Medulla oblongata (tissue), 1 donor: ENCODE measurements at regions not wholly inside any gene's neighbourhood (a gene's known extent, or its start where the extent isn't known, plus 50 kb on each side); places are given as distances from the start of the nearest gene placed in this dataset.
A peak's percentile ranks its signal among the peaks of the same experiment; 100 is the strongest.

Source experiments
- DNase-seq: peaks from one replicate; pipeline ENCODE4 v3.0.0-alpha.2; 2015; ENCODE audit errors: extremely low spot score

DNA sequence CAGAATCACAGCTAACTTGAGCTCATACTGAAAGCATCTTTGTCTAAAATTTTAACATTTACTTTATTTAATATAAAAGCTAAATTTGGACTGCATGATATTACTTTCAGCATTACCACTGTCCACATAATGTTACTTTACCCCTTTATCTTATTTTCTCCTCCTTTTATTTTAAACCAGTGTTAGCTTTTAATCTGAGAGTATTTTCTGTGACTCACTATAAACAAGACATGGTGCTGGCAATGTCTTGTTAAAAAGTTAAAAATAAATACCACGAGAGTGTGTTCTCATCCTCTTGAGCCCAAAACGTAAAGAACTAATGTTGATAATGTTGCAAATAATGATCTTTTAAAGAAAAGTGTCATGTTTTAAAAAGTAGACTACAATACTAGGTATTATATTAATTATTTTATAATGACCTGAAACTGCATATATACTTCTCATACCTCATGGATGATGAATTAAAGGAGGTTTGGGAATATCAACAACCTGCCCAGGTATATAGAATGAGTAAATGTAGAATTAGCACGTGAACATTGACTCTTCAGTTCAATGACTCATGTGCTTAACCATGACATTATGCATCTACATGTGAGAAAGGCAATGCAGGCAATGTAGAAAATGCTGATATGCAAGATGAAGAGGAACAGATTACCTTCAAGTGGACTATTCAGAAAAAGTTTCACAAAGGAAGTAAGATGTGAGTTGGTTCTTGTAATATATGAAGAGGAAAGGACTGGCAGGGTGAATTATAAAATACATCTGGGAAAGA lies 454.1 kb upstream of the ADGRL3 start:
- DNase-seq, result no peak

DNA sequence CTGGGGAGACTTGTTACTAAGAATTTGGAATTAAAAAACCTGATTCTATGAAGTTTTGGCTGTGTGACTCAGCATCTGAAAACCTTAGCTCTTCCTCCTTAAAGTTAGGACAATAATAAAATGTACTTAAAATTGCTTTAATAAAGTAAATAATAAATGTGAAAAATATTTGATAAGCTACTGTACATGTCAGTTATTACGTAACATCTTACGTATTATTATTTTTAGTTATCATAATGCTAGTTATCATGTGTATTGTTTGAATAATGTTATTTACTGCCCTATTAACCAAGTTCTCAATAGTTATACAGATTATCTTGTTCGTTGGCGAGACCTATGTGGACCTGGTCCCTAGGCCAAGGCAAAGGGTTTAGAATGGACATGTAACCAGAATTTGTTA lies 449.2 kb upstream of the ADGRL3 start:
- no peak for DNase-seq

DNA sequence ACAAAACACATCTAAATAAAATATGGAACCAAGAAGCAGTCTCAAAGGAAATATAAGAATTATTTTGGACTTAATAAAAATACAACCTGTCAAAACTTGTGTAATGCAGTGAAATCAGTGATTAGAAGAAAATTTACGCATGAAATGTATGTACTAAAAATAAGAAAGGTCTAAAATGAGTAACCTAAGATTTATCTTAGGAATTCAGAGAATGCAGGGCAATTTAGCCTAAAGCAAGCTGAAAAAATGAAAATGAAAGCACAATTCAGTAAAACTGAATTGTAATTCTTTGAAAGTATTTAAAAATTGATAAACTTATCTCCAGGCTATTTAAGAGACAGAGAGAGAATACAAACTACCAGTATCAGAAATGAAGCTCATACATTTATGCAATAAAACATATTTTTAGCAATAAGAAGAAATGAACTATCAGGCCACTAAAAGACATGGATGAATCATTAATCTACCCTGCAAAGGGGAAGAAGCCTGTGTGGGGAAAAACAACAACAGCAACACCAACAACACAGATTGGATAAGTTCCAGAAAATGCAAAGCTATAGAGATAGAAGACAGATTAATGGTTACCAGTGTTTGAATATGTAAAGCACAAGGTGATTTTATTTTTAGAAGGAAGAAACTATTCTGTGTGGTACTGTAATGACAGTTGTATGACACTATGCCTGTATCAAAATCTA lies 442.0 kb upstream of the ADGRL3 start:
- DNase-seq, result no peak

DNA sequence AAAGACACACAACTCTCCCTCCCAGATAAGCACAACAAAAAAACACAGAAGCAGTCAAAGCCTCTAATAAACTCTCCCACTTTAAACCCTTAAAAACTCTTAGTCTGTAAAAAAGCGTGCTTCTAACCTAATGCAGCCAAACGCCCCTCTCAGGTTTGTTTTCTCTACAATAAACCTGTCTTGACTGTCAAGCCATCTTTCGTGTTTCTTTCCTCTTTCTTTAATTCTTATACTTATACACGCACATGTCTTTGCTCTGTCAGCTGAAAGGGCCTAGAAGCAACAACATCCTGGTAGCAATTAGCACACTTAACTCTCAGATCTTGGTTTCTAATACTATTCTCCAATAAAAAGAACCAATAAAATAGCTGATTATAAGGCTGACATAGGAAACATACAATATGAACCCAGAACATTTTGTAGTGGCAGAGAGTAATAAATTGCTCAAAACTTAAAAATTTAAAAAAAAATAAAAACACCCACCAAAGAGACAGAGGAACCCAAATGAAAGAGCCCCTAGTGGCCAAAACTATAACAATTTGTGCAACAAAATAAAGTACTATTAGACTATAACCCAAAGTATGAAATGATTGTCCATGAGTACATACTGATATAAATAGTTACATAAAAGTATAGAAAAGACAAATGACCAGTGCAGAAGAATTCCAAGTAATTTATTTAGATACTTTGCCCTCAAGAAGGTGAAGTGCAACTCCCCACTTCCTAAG lies 440.4 kb upstream of the ADGRL3 start:
- no peak for DNase-seq

DNA sequence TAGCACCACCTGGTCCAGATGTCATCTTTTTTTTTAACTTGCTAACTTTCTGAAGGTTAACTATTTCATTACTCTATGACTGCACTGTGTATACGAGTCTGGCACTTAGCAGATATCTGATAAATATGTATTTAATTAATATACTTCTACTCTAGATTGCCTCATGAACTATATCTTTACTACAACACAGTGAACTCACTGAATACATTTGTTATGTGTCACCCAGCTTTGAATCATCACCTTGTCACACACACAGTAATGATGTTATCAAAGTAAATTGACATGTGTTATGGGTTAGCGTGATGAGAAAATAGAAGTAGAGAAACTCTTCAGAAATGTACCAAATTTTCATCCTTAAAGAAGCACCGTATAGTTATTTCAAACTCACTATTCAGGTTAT lies 419.3 kb upstream of the ADGRL3 start:
- no peak for DNase-seq

DNA sequence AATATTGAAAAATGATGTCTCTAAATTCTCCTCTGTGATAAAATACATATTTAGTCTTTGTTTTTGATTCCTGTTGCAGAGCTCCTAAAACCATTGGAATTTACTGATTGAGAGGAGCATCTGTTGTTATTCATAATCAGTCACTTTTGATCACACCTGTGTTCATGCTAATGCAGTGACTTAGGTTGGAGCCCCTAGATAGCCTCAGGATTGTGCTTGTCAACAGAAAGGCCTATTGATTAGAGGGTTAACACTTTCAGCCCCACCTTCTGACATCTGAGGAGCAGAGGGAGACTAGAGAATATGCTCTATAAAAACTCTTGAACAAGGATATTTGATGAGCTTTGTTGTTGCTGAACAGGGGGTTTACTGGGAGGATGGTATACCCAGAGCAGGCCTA lies 409.5 kb upstream of the ADGRL3 start:
- DNase-seq, result no peak

DNA sequence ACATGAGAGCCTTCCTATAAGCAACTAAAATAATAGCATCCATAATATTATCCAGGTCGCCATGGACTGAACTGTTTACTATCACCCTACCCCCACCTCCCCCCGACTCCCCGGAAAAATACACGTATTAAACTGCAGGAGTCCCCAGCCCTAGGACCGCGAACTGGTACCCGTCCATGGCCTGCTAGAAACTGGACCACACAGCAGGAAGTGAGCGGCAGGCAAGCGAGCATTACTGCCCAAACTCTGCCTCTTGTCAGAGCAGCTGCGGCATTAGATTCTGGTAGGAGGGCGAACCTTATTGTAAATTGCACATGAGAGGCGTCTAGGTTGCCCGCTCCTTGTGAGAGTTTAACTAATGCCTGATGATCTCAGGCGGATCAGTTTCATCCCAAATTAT lies 405.8 kb upstream of the ADGRL3 start:
- DNase-seq, result no peak

DNA sequence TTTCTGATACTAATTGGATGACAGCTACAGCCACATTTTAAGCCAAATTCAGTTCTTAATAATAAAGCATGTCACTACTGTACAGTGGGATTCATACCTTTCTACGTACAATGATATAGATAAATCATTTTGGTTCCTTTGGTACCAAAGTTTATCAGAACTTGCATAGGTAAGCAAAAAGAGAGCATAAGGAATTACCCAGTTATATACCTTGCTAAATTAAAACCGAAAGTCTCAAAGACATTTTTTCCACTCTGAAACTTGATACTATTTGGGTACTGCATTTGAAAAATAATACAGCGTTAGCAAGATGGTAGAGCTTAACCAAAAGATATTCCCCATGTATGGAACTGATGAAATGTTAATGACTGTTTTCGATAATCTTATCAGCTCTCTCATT lies 400.9 kb upstream of the ADGRL3 start:
- DNase-seq, result no peak

DNA sequence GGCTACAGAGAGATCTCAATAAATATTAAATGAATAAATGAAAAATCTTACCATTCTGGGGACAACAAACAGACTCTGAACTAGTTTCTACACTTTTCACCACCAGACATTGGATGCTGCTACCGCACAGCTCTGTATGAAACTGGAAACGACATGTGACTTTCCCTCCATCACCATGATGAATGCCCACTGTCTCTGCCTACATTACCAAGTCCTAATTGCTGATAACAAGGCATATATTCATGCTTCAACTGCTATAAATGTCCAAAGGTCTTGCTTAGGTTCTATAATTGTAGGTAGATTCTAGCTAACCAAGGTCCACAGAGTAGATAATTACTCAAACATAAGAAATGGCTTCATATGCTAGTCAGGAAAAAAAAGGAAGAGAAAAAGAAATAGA lies 399.4 kb upstream of the ADGRL3 start:
- DNase-seq, result no peak

DNA sequence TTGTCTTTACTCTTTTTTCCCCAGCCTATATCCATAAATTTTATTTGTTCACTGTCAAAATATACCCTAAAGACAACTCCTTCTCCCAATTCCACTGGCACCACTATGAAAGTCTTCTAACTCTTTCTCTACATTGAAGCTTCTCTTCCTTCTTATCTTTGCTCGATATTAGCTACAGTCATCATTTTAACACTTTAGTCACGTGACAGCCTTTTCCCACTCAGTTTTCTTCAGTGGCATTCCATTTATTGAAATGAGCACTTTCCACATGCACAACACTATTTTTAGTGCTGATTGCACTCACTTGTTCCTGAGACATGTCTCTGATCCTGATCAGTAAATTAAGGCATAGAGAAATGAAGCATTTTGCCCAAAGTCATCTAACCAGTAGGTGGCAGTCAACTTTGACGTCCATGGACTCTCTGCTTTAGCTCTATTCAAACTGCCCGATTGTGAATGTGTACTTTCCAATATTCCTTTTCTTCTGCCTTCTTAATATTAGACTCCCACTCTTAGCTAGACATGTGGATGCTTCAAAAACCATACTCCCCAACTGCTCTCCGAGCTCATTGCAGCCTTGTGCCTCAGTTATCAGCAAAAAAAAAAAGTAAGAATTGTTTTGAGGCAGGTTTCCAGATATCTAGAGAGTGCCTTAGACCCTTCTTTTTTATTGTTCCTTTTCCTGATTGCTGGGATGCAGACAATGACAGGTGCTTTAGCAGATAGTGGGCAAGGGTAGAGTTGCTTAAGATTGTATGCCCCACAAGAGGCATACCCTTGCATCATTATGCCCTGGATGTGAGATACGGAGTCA lies 394.4 kb upstream of the ADGRL3 start:
- peak; percentile 57 for DNase-seq

DNA sequence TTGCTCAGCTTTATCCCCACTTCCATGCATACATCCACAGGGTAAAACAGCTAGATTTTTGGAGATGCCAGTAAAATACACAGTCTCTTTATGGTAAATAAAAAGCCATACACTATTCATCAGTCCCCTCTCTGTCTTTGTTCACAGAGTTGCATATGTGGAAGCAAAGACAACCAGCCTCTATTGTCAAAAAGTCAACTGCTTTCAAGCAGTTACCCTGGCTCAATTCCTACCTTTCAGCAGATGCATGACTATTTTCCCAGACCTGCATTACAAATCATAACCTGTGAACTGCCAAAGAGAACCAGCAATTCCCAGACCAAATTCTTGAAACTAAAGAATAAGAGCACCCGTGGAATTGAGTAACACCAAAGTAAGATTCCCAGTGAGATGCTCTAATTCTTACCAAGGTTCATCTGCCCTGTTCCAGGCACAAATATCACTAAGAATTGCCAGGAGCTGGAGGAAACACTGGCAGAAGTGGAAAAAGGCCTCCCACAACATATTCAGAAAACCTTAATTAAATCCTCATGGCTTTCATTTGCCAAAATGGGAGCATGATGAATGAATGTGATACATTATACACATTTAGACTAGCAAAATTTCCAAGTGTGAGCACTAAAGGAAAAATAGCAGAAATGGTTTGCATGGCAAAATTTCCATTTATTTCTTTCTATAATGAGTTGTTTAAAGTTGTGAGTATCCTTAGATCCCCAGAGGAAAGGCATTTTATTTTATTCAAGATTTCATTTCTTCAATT lies 391.2 kb upstream of the ADGRL3 start:
- DNase-seq, result no peak

DNA sequence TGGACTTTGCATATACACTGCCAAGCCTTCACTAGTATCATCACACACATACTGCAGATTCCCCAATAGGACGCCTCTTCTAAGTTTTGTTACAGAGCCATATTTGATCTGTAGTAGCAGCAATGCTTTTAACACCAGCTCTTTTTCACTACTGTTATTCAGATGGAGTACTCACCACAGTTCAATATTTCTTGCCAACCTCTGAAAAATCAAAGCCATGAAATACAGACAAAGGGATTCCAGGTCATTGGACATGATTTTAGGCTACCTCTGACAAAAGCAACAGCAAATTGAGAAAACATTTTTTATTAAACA lies 390.7 kb upstream of the ADGRL3 start:
- no peak for DNase-seq

DNA sequence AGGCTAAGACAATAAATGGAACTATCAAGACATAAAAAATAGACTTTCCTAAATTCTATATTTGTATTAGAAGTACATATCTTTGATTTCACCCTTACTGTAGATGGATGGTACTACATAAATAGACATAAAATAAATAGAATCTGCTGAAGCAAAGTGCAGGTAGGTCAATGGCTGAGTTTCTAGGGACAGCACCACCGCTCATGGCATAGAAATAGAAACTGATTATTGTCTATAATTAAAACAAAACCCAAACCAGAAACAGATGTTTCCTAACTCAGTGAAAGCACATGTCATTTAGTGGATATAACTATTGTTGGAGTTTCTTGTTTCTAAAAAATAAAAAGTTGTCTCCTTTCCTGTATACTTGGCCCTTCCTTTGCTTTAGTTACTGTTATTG lies 387.3 kb upstream of the ADGRL3 start:
- DNase-seq, result no peak

DNA sequence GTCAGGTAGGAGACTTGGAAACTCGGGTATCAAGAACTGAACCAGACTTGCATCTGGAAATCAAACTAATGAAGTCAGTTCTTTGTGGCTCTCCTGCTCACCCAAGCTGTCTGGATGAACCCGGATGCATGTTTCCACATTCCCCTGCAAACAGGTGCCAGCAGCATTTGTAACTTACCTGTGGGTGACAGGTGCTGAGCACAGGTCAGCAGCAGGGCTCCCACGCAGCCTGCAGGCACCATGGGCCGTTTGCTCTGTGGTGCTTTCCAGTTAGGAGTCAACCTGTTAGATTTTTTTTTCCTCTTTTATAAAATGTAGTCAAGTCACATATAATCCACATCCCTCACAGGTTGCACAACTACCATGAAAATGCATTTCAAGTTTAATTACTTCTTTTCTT lies 385.6 kb upstream of the ADGRL3 start:
- DNase-seq, result no peak

DNA sequence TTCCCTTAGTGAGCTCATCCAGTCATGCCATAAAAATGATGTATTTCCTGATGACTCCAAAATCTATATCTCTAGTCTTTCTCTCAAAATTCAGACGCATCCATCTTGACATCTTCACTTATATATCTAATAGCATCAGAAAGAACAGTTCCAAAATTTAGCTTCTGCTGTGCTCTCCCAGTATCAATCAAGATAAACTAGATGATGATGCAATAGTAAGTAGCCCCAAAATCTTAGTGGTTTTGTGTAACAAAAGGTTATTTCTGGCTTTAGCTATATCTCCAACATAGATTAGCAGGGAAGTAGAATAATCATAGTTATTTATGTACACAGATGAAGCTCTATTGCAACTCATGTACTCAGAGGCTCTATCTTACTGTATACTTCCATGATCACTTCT lies 382.5 kb upstream of the ADGRL3 start:
- no peak for DNase-seq

DNA sequence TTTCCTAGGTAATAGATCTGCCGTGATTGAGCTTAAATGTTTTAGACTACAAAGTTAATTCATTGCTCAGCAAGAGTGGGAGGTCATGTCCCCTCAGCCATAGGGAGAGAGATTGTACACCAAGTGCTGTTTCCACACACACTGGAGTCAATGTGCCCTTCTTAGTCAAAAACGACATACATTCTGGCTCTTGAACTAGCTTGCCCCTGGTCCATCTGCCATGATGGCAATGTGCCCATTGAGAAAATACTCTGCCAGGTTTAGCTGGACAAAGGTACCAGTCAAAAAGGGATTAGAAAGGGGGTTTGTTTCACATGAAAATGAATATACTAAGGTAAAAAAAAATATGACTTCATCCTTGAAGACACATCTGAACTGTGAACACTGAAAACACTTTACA lies 377.1 kb upstream of the ADGRL3 start:
- no peak for DNase-seq

DNA sequence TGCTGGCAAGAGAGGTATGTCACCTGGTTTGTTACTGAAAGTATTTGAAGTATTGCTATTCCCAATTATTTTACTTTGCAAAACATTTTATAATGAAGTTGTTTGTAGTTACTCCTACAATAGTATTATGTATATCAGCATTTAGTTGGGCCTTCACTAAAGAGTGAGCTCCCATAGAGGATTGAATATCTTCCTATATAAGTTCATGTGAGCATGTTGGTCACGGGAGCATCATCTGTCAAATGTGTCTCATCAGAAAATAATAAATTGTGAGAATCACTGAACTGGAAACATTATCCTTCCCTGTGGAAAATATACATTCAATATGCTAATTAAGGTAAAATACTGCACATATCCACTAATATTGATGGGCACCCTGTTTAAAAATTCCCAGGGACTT lies 360.1 kb upstream of the ADGRL3 start:
- no peak for DNase-seq

DNA sequence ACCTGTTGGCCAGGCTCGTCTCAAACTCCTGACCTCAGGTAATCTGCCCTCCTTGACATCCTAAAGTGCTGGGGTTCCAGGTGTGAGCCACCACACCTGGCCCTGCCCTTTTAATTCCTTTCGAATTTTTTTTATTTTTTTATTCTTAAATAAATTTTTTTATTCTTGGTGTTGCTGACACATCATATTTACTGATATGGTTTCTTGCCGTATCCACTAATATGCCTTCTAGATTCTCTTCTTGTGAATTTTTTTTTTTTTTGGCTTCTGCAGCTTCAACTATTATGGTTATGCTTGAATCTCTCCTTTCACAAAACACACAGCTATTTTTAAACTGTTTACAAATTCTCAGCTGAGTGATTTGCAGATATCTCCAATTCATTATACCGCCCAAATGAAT lies 353.4 kb upstream of the ADGRL3 start:
- DNase-seq, result no peak

DNA sequence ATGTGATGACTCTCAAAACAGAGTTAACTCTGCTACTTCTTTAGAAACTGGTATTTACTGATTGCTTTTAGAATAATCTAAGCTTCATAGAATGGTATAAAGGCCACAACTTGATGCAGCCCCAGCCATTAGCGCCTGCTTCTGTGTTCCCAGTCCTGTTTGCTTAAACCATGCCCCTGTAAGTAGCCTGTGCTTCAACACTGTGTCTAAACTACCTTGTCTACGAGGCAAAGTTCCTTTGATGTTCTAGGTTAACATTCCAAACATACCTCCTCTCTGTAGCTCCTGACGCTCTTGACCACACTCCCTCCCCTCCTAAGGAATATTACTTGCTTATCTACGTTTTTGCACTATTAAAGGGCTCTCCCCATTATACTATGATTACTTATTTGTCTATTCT lies 352.5 kb upstream of the ADGRL3 start:
- DNase-seq, result no peak

DNA sequence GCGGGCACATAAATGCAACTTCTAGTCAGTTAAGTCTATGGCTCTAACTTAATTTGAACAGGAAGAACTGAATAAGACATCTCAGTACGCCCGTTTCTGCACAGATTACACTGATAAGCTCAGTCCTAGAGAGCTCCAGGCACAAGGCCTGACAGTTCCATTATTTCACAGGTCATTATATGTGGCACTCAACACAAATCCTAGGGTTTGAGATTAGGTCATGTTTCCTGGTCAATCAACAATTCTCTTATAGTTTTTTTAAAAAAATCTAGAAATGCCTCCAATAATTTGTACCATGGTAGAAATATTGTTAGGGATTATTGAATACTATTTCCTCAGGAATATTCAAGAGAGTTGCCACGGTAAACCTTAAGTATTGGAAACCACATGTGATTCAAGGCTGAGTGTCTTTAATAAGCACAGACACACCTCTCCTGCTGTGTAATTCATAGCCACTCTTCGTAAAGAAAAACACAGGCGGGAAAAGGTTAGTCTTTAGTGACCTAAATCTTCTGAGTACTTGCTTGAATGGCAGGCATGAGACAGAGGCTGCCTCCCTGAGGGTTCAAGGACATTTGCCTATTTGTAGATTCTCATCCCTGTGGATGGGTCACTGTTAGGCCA lies 342.9 kb upstream of the ADGRL3 start:
- no peak for DNase-seq

DNA sequence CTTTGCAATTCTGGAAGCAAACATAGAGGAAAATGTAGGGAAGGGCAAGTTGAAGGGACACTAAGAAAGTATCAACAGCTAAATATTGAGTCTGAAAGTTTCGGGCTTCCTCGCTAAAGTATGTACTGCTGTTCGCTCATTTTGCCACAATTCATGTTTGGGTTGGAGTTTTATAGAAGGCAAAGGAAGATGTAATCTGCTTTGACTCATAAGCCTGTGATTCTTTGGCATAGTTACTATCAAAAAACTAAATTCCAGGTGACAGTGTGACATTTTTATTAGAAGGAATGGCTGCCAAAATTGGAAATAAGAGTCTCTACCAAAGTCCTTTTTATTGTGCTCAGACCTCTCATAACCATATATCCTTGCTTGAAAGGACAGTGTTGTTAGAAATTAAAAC lies 336.7 kb upstream of the ADGRL3 start:
- no peak for DNase-seq
